OCI-LY3 (cell line): ENCODE measurements at regions not wholly inside any gene's neighbourhood (a gene's known extent, or its start where the extent isn't known, plus 50 kb on each side); places are given as distances from the start of the nearest gene placed in this dataset.

Experiments used
- H2AFZ ChIP-seq: fragments of 200-600, 300-600 bp; shearing (Covaris generic); 2 replicates; pipeline ENCODE4 v1.6.0; 2014; ENCODE audit warnings: antibody characterized with exemption, low read depth, low read length
- H3K27ac ChIP-seq: fragments of 200-600, 300-600 bp; sonication (generic); 2 replicates; pipeline ENCODE4 v1.5.1; 2014; ENCODE audit warnings: mild to moderate bottlenecking, low read length, moderate library complexity, mixed read lengths
- H3K27me3 ChIP-seq: fragments of 200-600, 300-600 bp; sonication (generic); 2 replicates; pipeline ENCODE4 v1.6.1; 2014; ENCODE audit warnings: low read depth, low read length, mixed read lengths
- H3K36me3 ChIP-seq: fragments of 200-600, 300-600 bp; sonication (generic); replicated peaks from 2 replicates; pipeline ENCODE3; 2014; ENCODE audit warnings: low read depth, low read length, mixed read lengths
- H3K4me1 ChIP-seq: fragments of 300-600, 200-600 bp; sonication (generic); 2 replicates; pipeline ENCODE4 v1.6.1; 2014; ENCODE audit warnings: low read length, mixed read lengths
- H3K4me2 ChIP-seq: fragments of 200-600, 300-600 bp; sonication (generic); 2 replicates; pipeline ENCODE4 v1.6.1; 2014; ENCODE audit warnings: low read length, mixed read lengths
- H3K4me3 ChIP-seq: fragments of 300-600, 200-600 bp; sonication (generic); 2 replicates; pipeline ENCODE4 v1.5.1; 2014; ENCODE audit warnings: antibody characterized with exemption, mild to moderate bottlenecking, low read length, moderate library complexity
- H3K79me2 ChIP-seq: fragments of 300-600, 200-600 bp; shearing (Covaris generic); 2 replicates; pipeline ENCODE4 v1.6.1; 2014; ENCODE audit warnings: mild to moderate bottlenecking, low read length, mixed read lengths
- H3K9ac ChIP-seq: fragments of 300-600, 200-600 bp; shearing (Covaris generic); 2 replicates; pipeline ENCODE4 v1.6.0; 2014; ENCODE audit warnings: mild to moderate bottlenecking, low read length, moderate library complexity
- H3K9me3 ChIP-seq: fragments of 200-600, 300-600 bp; shearing (Covaris generic); 2 replicates; pipeline ENCODE4 v1.6.1; 2014; ENCODE audit warnings: low read length, mixed read lengths; ENCODE audit not compliant: insufficient read depth
- H4K20me1 ChIP-seq: fragments of 200-600, 300-600 bp; sonication (generic); 2 replicates; pipeline ENCODE4 v1.6.1; 2016; ENCODE audit warnings: low read length, mixed read lengths; ENCODE audit not compliant: insufficient read depth
- EZH2phosphoT487 ChIP-seq: fragments of 200-600 bp; shearing (Covaris generic); IDR thresholded peaks from 2 replicates; pipeline ENCODE4 v1.6.1; 2018; ENCODE audit warnings: antibody characterized with exemption, mixed run types, low read depth
- TF ChIP-seq, protein P1 (sequence below): fragments of 200-600, 300-600 bp; sonication (generic); IDR thresholded peaks from 2 replicates; pipeline ENCODE4 v1.5.1; 2014; ENCODE audit warnings: antibody characterized with exemption, low read length, low read depth

GRCh38 chr12:71262466-71262865 is 104.7 kb upstream of the TSPAN8 start:
- no peaks in the 10 kb centered on the region for H3K36me3 ChIP-seq
- no peak overlapping the region for H3K27ac ChIP-seq
- H3K4me2 ChIP-seq: no peak overlapping the region
- H3K9ac ChIP-seq: no peak overlapping the region
- H3K4me1 ChIP-seq: no peaks in the 10 kb centered on the region
- no peaks in the 10 kb centered on the region for H3K79me2 ChIP-seq
- TF ChIP-seq, protein P1, sequence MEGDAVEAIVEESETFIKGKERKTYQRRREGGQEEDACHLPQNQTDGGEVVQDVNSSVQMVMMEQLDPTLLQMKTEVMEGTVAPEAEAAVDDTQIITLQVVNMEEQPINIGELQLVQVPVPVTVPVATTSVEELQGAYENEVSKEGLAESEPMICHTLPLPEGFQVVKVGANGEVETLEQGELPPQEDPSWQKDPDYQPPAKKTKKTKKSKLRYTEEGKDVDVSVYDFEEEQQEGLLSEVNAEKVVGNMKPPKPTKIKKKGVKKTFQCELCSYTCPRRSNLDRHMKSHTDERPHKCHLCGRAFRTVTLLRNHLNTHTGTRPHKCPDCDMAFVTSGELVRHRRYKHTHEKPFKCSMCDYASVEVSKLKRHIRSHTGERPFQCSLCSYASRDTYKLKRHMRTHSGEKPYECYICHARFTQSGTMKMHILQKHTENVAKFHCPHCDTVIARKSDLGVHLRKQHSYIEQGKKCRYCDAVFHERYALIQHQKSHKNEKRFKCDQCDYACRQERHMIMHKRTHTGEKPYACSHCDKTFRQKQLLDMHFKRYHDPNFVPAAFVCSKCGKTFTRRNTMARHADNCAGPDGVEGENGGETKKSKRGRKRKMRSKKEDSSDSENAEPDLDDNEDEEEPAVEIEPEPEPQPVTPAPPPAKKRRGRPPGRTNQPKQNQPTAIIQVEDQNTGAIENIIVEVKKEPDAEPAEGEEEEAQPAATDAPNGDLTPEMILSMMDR: no peak
- TF ChIP-seq EZH2phosphoT487: no peak
- H4K20me1 ChIP-seq: no peaks in the 10 kb centered on the region
- H3K9me3 ChIP-seq: no peaks in the 10 kb centered on the region
- H3K27me3 ChIP-seq: no peaks in the 10 kb centered on the region
- H3K4me3 ChIP-seq: no peak overlapping the region
- H2AFZ ChIP-seq: no peak overlapping the region

DNA sequence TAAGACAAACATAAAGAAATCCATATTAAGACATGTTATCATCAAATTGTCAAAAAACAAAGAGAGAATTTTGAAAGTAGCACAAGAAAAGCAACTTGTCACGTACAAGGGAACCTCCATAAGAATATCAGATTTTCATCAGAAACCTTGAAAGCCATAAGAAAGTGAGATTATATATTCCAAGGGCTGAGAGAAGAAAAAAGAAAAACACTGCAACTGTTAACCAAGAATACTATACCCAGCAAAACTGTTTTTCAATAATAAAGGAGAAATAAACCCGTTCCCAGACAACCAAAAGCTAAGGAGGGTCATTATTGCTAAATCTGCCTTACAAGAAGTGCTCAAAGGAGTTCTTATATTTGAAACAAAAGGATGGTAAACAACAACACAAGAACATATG is 94.7 kb upstream of the TSPAN8 start:
- no peaks in the 10 kb centered on the region for H3K36me3 ChIP-seq
- H3K4me1 ChIP-seq: no peaks in the 10 kb centered on the region
- H4K20me1 ChIP-seq: no peaks in the 10 kb centered on the region
- H3K4me3 ChIP-seq: no peak overlapping the region
- peaks cover 5% of the 10 kb centered on the region; the same call in 1 of the 2 replicates for H3K9me3 ChIP-seq
- H3K79me2 ChIP-seq: no peaks in the 10 kb centered on the region
- H3K4me2 ChIP-seq: no peak overlapping the region
- no peak overlapping the region for H3K9ac ChIP-seq
- no peaks in the 10 kb centered on the region for H3K27me3 ChIP-seq
- no peak overlapping the region for H2AFZ ChIP-seq
- TF ChIP-seq, protein P1: no peak
- TF ChIP-seq EZH2phosphoT487: no peak
- H3K27ac ChIP-seq: no peak overlapping the region

GRCh38 chr12:71250166-71250565 is 92.4 kb upstream of the TSPAN8 start:
- TF ChIP-seq, protein P1: no peak
- TF ChIP-seq EZH2phosphoT487: no peak
- Histone ChIP-seq H3K4me1 (no peaks in the 10 kb centered on the region), H3K27ac (no peak overlapping the region), H3K79me2 (no peaks in the 10 kb centered on the region), H3K9me3 (peaks cover 5% of the 10 kb centered on the region; the same call in 1 of the 2 replicates), H3K4me3 (no peak overlapping the region), H3K9ac (no peak overlapping the region), H2AFZ (no peak overlapping the region), H3K27me3 (no peaks in the 10 kb centered on the region), H4K20me1 (no peaks in the 10 kb centered on the region), H3K4me2 (no peak overlapping the region), H3K36me3 (no peaks in the 10 kb centered on the region)

GRCh38 chr12:71243370-71243769 is 85.6 kb upstream of the TSPAN8 start:
- no peak overlapping the region for H3K27ac ChIP-seq
- no peak overlapping the region for H2AFZ ChIP-seq
- no peak overlapping the region for H3K9ac ChIP-seq
- no peaks in the 10 kb centered on the region for H3K4me1 ChIP-seq
- no peaks in the 10 kb centered on the region for H3K36me3 ChIP-seq
- no peak for TF ChIP-seq EZH2phosphoT487
- TF ChIP-seq, protein P1: no peak
- H3K4me2 ChIP-seq: no peak overlapping the region
- H3K9me3 ChIP-seq: no peaks in the 10 kb centered on the region
- no peaks in the 10 kb centered on the region for H3K79me2 ChIP-seq
- no peak overlapping the region for H3K4me3 ChIP-seq
- H3K27me3 ChIP-seq: no peaks in the 10 kb centered on the region
- H4K20me1 ChIP-seq: no peaks in the 10 kb centered on the region
